HG02852 (cell line): ENCODE measurements at regions not wholly inside any gene's neighbourhood (a gene's known extent, or its start where the extent isn't known, plus 50 kb on each side); places are given as distances from the start of the nearest gene placed in this dataset.
"Not testable (repeated sequence)": the region's sequence is repeated elsewhere in the genome, so short reads cannot be mapped to it uniquely, and the experiment has no call there.

Experiments used
- ATAC-seq: cut with Tn5 transposase; IDR thresholded peaks from one replicate; pipeline ENCODE4 v1.9.1; 2021; ENCODE audit warnings: mild to moderate bottlenecking, moderate library complexity; ENCODE audit not compliant: unreplicated experiment

DNA sequence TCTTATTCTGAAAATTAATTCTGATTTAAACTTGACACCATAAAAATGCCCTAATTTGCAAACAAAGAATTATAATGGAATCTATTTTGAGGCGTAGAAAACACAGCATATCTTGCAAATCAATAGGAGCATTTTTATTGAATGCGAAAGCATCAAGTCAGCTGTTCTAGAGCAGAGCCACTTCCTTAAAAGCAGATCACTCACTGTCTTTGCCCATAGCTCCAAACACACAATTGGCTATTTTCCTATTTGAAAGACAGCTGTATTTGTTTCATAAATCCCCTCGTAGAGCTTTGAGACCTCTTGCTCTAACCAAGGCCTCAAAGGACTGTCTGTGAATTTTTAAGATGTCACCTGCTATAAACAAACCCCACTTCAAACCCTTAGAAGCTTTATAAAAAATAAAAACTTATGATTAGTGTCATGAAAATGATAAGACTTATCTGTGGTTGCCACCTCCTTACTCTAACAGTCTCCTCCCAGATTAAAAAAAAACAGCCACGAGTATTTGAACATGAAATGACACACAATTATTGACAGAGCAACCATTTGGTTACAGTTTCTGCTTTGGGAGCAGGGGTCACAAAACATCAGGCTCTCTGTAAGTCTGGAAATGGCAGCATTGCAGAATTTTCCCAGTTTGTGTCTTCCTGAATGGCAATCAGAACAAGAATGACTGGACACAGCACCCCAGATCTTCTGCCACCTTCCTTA lies 75.6 kb upstream of the RASEF start:
- ATAC-seq: no peak

DNA sequence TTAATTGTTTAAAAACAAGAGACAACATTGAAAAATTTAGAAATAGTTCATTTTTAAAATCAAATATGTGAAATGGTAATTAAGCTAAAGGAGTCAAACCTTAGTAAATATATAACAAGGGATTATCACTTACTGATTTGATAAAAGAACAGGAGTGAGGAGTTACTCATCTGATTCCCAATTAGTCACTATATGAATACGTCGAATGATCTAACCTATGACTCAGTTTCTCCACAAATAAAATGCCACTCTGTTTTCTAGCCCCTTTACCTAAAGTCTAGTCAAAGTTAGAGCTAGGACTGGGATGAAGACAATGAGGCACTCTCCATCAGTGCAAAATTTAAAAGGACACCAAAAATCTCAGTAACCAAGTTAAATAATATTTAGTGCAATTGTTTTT lies 70.4 kb upstream of the RASEF start:
- no peak for ATAC-seq

GRCh38 chr9:83132768-83133167 lies 69.8 kb upstream of the RASEF start:
- no peak for ATAC-seq

DNA sequence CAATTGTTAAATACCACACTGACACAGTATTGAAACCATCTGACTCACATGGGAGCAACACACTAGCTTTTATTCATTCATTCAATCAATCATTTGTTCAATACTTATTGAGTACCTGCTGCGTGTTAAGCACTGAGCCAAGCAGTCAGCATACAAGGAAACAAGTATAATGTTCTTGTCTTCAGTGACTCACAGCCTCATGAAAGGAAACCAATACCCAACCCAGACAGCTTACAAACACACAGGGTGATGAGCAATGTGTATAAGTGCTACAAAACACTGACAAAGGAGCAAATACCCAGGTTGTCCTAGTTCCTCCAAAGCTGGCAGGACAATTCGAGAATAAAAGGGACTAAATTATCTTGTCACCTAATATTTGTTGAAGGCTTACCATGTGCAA lies 67.6 kb upstream of the RASEF start:
- ATAC-seq: no peak

- no peak for ATAC-seq
Measured at GRCh38 chr9:83125671-83126070, 62.7 kb upstream of the RASEF start.

GRCh38 chr9:83119873-83120272 lies 56.9 kb upstream of the RASEF start:
- no peak for ATAC-seq

GRCh38 chr9:83116026-83116425 lies 53.1 kb upstream of the RASEF start:
- no peak for ATAC-seq

- not testable (repeated sequence) for ATAC-seq
Measured at GRCh38 chr9:83113445-83113844, 50.5 kb upstream of the RASEF start.
